Activated CD8-positive, alpha-beta T cell treated with anti-CD3 and anti-CD28 coated beads for 36 hours (primary cell): ENCODE measurements at regions not wholly inside any gene's neighbourhood (a gene's known extent, or its start where the extent isn't known, plus 50 kb on each side); places are given as distances from the start of the nearest gene placed in this dataset.

Experiments used
- ATAC-seq: fragments of 200-7000 bp; cut with Tn5 transposase; one replicate; pipeline ENCODE4 v1.10.0; 2021; ENCODE audit warnings: mild to moderate bottlenecking, moderate library complexity
- CTCF ChIA-PET: fragments of 350-600 bp; sonication (Branson Sonifier 250); formaldehyde crosslinking; loops from one replicate; lab custom pipeline; 2021; ENCODE audit warnings: antibody characterized with exemption; lab: Charles Lee
- POLR2A ChIA-PET: fragments of 350-600 bp; sonication (Branson Sonifier 250); formaldehyde crosslinking; loops from one replicate; lab custom pipeline; 2021; ENCODE audit warnings: antibody characterized with exemption; lab: Charles Lee
- DNase-seq: peaks from one replicate; pipeline ENCODE4 v3.0.0-alpha.2; 2020
- H3K27ac Mint-ChIP-seq: one replicate; pipeline ENCODE4 v1.8.0; 2021; ENCODE audit warnings: mild to moderate bottlenecking, mixed read lengths
- H3K27me3 Mint-ChIP-seq: one replicate; pipeline ENCODE4 v1.8.0; 2021; ENCODE audit warnings: mixed read lengths
- H3K36me3 Mint-ChIP-seq: one replicate; pipeline ENCODE4 v1.8.0; 2021; ENCODE audit warnings: low read depth, mixed read lengths
- H3K4me1 Mint-ChIP-seq: one replicate; pipeline ENCODE4 v1.8.0; 2021; ENCODE audit warnings: low read depth, mixed read lengths
- H3K4me3 Mint-ChIP-seq: one replicate; pipeline ENCODE4 v1.8.0; 2021; ENCODE audit warnings: mild to moderate bottlenecking, moderate library complexity, mixed read lengths
- H3K9me3 Mint-ChIP-seq: one replicate; pipeline ENCODE4 v1.8.0; 2021; ENCODE audit warnings: mixed read lengths
- intact Hi-C: fragments of 100-400 bp; cut with micrococcal nuclease; formaldehyde crosslinking; loops from one replicate; pipeline ENCODE4 v1.10.0; 2022
- TF ChIP-seq, protein P1 (sequence below): fragments of 200-600 bp; IDR thresholded peaks from one replicate; pipeline ENCODE4 v1.8.0; 2022; ENCODE audit warnings: antibody characterized with exemption, mild to moderate bottlenecking

DNA sequence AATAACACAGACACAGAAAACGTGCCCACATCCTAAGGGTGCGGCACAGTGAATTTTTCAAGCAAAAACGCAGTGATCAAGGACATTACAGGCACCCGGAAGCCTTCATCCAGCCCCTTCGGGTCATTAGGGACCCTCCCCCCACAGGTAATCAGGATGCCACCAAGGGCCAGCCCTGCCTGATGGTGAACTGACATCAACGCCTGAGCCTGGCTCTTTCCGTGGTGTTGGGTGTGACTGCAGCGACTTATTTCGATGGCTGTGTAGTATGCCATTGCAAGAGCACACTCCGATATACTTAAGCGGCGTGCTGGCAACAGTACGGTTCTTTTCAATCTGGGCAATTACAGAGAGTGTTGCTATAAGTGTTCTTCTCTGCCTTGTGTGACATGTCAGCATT, 310.0 kb upstream of the IRX1 start:
- Mint-ChIP-seq H3K4me1 (no peaks in the 10 kb centered on the region), H3K36me3 (no peaks in the 10 kb centered on the region), H3K9me3 (peaks cover 2% of the 10 kb centered on the region), H3K27me3 (peaks cover 5% of the 10 kb centered on the region), H3K4me3 (no peak overlapping the region), H3K27ac (no peak overlapping the region)
- intact Hi-C loops, result no loop called here
- TF ChIP-seq, protein P1, sequence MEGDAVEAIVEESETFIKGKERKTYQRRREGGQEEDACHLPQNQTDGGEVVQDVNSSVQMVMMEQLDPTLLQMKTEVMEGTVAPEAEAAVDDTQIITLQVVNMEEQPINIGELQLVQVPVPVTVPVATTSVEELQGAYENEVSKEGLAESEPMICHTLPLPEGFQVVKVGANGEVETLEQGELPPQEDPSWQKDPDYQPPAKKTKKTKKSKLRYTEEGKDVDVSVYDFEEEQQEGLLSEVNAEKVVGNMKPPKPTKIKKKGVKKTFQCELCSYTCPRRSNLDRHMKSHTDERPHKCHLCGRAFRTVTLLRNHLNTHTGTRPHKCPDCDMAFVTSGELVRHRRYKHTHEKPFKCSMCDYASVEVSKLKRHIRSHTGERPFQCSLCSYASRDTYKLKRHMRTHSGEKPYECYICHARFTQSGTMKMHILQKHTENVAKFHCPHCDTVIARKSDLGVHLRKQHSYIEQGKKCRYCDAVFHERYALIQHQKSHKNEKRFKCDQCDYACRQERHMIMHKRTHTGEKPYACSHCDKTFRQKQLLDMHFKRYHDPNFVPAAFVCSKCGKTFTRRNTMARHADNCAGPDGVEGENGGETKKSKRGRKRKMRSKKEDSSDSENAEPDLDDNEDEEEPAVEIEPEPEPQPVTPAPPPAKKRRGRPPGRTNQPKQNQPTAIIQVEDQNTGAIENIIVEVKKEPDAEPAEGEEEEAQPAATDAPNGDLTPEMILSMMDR, result no peak
- POLR2A ChIA-PET, result no interaction called here
- ATAC-seq (no peak), DNase-seq (no peak)
- CTCF ChIA-PET, result no interaction called here

DNA sequence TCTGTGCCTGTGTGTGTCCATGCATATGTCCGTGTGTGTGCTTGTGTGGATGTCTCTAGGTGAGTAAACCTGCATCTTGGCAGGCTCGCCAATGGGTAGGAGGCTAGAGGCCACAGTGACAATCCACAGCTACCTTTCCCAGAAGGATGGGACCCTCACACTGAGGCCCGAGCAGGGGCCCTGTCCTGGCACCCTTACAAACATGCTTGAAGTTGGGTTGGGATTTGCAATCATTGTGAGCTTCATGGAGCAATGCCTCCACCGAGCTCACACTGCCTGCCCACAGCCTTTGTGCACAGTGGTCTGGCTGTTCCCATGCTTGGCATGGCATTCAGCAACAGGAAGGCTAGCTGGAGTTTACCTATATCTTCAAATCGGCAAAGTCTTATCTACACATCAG, 311.1 kb upstream of the IRX1 start:
- peaks cover 2% of the 10 kb centered on the region for H3K9me3 Mint-ChIP-seq
- no peak for DNase-seq
- intact Hi-C loops, result no loop called here
- TF ChIP-seq, protein P1, result no peak
- no peaks in the 10 kb centered on the region for H3K4me1 Mint-ChIP-seq
- H3K27me3 Mint-ChIP-seq, result peaks cover 10% of the 10 kb centered on the region
- no peak for ATAC-seq
- no peaks in the 10 kb centered on the region for H3K36me3 Mint-ChIP-seq
- H3K27ac Mint-ChIP-seq, result no peak overlapping the region
- H3K4me3 Mint-ChIP-seq, result no peak overlapping the region
- POLR2A ChIA-PET, result no interaction called here
- CTCF ChIA-PET, result no interaction called here

DNA sequence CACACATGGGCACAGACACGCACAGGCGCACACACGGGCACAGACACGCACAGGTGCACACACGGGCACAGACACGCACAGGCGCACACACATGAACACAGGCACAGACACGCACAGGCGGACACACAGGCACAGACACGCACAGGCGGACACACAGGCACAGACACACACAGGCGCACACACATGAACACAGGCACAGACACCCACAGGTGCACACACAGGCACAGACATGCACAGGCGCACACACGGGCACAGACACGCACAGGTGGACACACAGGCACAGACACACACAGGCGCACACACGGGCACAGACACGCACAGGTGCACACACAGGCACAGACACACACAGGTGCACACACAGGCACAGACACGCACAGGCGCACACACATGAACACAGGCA, 312.8 kb upstream of the IRX1 start:
- DNase-seq, result no peak
- Mint-ChIP-seq H3K27me3 (peaks cover 12% of the 10 kb centered on the region), H3K4me3 (no peak overlapping the region), H3K4me1 (no peaks in the 10 kb centered on the region), H3K27ac (no peak overlapping the region), H3K36me3 (no peaks in the 10 kb centered on the region), H3K9me3 (peaks cover 2% of the 10 kb centered on the region)
- intact Hi-C loops, result no loop called here
- CTCF ChIA-PET, result no interaction called here
- POLR2A ChIA-PET, result no interaction called here
- TF ChIP-seq, protein P1, result no peak
- ATAC-seq, result no peak

DNA sequence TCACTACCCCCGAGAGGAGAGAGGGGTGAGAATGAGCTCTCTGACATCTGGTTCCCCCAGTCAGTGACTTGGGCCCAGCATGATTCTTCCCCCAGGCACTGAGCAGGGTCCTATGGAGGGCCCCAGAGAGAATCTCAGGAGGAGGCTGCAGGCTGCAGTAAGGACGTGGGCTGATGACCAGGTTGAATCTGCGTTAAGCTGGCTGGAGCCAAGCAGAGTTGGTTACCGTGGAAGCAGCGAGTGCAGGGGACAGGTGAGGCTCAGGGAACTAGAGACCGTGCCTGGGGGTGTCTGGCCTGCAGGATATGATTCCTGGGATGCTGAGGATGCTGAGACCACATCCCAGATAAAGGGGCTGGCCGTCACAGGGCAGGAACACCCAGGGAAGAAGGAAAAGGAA, 314.3 kb upstream of the IRX1 start:
- peaks cover 4% of the 10 kb centered on the region for H3K4me1 Mint-ChIP-seq
- no peak overlapping the region for H3K27ac Mint-ChIP-seq
- TF ChIP-seq, protein P1, result no peak
- ChIA-PET POLR2A (no interaction called here), CTCF (no interaction called here)
- DNase-seq, result no peak
- intact Hi-C loops, result no loop called here
- H3K9me3 Mint-ChIP-seq, result peaks cover 2% of the 10 kb centered on the region
- ATAC-seq, result no peak
- H3K27me3 Mint-ChIP-seq, result peaks cover 12% of the 10 kb centered on the region
- no peaks in the 10 kb centered on the region for H3K36me3 Mint-ChIP-seq
- no peak overlapping the region for H3K4me3 Mint-ChIP-seq

DNA sequence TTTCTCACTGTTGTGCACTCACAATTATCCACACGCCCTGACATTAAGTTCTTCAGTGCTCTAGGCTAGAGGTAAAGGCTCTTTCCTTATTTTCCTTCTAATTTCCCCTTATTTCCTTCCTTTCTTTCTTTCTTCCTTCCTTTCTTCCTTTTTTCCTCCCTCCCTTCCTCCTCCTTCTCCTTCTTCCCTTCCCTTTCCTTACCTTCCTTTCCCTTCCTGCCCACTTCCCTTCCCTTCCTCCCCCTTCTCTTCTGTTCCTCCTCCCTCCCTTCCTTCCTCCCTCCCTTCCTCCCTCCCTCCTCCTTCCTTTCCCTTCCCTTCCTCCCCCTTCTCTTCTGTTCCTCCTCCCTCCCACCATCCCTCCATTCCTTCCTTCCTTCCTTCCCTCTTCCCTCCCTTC, 317.0 kb upstream of the IRX1 start:
- ChIA-PET CTCF (no interaction called here), POLR2A (no interaction called here)
- intact Hi-C loops, result no loop called here
- Mint-ChIP-seq H3K36me3 (no peaks in the 10 kb centered on the region), H3K27me3 (peaks cover 12% of the 10 kb centered on the region), H3K4me1 (peaks cover 4% of the 10 kb centered on the region), H3K9me3 (peaks cover 2% of the 10 kb centered on the region), H3K4me3 (no peak overlapping the region), H3K27ac (no peak overlapping the region)
- no peak for DNase-seq
- TF ChIP-seq, protein P1, result no peak
- ATAC-seq, result no peak
